ENCODE measurements at regions not wholly inside any gene's neighbourhood (a gene's known extent, or its start where the extent isn't known, plus 50 kb on each side); places are given as distances from the start of the nearest gene placed in this dataset.

GRCh38 chr13:44022196-44022595 lies 142.5 kb downstream of the LACC1 start:
- no peaks in the 10 kb centered on the region for H3F3A ChIP-seq (ENCODE audit: low read depth)
- H3K4me1 ChIP-seq (ENCODE audit: insufficient read depth, low read length, poor library complexity, severe bottlenecking) = peaks cover 10% of the 10 kb centered on the region
- H3K79me2 ChIP-seq (ENCODE audit: insufficient read depth, low read length) = no peaks in the 10 kb centered on the region
- H3K9me3 ChIP-seq (ENCODE audit: insufficient read depth, low read depth, low read length) = no peaks in the 10 kb centered on the region
- H3K36me3 ChIP-seq (ENCODE audit: insufficient read depth, low read length) = no peaks in the 10 kb centered on the region
- no peak overlapping the region for H3K4me2 ChIP-seq (ENCODE audit: low read depth, low read length, poor library complexity, severe bottlenecking)
- H2AFZ ChIP-seq (ENCODE audit: low read length) = no peak overlapping the region
- no peak overlapping the region for H3K4me3 ChIP-seq (ENCODE audit: low read length, poor library complexity, severe bottlenecking)
- H4K20me1 ChIP-seq (ENCODE audit: insufficient read depth, low read length, poor library complexity, severe bottlenecking) = no peaks in the 10 kb centered on the region
- no peak overlapping the region for H3K9ac ChIP-seq (ENCODE audit: low read depth, low read length, poor library complexity, severe bottlenecking)
- no peaks in the 10 kb centered on the region for H3K9me2 ChIP-seq (replicated peaks; ENCODE audit: low read depth, low read length)
- H3K27me3 ChIP-seq (ENCODE audit: insufficient read depth, low read length, poor library complexity, severe bottlenecking) = no peaks in the 10 kb centered on the region
- TF ChIP-seq EZH2phosphoT487 (IDR thresholded peaks at IDR 0.05; ENCODE audit: borderline replicate concordance) (no peak), CTCF (conservative IDR thresholded peaks at IDR 0.05; ENCODE audit: low read length) (no peak)

GRCh38 chr13:44024167-44024845 lies 144.6 kb downstream of the LACC1 start:
- no peak overlapping the region for H3K4me3 ChIP-seq (ENCODE audit: low read length, poor library complexity, severe bottlenecking)
- H4K20me1 ChIP-seq (ENCODE audit: insufficient read depth, low read length, poor library complexity, severe bottlenecking) = no peaks in the 10 kb centered on the region
- H3K4me2 ChIP-seq (ENCODE audit: low read depth, low read length, poor library complexity, severe bottlenecking) = no peak overlapping the region
- no peaks in the 10 kb centered on the region for H3K4me1 ChIP-seq (ENCODE audit: insufficient read depth, low read length, poor library complexity, severe bottlenecking)
- H3K9me2 ChIP-seq (replicated peaks; ENCODE audit: low read depth, low read length) = no peaks in the 10 kb centered on the region
- no peaks in the 10 kb centered on the region for H3K9me3 ChIP-seq (ENCODE audit: insufficient read depth, low read depth, low read length)
- H3K79me2 ChIP-seq (ENCODE audit: insufficient read depth, low read length) = no peaks in the 10 kb centered on the region
- no peaks in the 10 kb centered on the region for H3K27me3 ChIP-seq (ENCODE audit: insufficient read depth, low read length, poor library complexity, severe bottlenecking)
- no peak overlapping the region for H2AFZ ChIP-seq (ENCODE audit: low read length)
- no peak overlapping the region for H3K9ac ChIP-seq (ENCODE audit: low read depth, low read length, poor library complexity, severe bottlenecking)
- H3K36me3 ChIP-seq (ENCODE audit: insufficient read depth, low read length) = no peaks in the 10 kb centered on the region
- H3F3A ChIP-seq (ENCODE audit: low read depth) = no peaks in the 10 kb centered on the region
- TF ChIP-seq EZH2phosphoT487 (IDR thresholded peaks at IDR 0.05; ENCODE audit: borderline replicate concordance) = no peak
- TF ChIP-seq CTCF (conservative IDR thresholded peaks at IDR 0.05; ENCODE audit: low read length) = no peak

GRCh38 chr13:44024846-44025195 lies 145.1 kb downstream of the LACC1 start:
- Histone ChIP-seq H3F3A (ENCODE audit: low read depth) (no peaks in the 10 kb centered on the region), H4K20me1 (ENCODE audit: insufficient read depth, low read length, poor library complexity, severe bottlenecking) (no peaks in the 10 kb centered on the region), H3K4me3 (ENCODE audit: low read length, poor library complexity, severe bottlenecking) (no peak overlapping the region), H3K9ac (ENCODE audit: low read depth, low read length, poor library complexity, severe bottlenecking) (no peak overlapping the region), H2AFZ (ENCODE audit: low read length) (no peak overlapping the region), H3K9me2 (replicated peaks; ENCODE audit: low read depth, low read length) (no peaks in the 10 kb centered on the region), H3K79me2 (ENCODE audit: insufficient read depth, low read length) (no peaks in the 10 kb centered on the region), H3K27me3 (ENCODE audit: insufficient read depth, low read length, poor library complexity, severe bottlenecking) (no peaks in the 10 kb centered on the region), H3K4me2 (ENCODE audit: low read depth, low read length, poor library complexity, severe bottlenecking) (no peak overlapping the region), H3K36me3 (ENCODE audit: insufficient read depth, low read length) (no peaks in the 10 kb centered on the region), H3K4me1 (ENCODE audit: insufficient read depth, low read length, poor library complexity, severe bottlenecking) (no peaks in the 10 kb centered on the region), H3K9me3 (ENCODE audit: insufficient read depth, low read depth, low read length) (no peaks in the 10 kb centered on the region)
- TF ChIP-seq EZH2phosphoT487 (IDR thresholded peaks at IDR 0.05; ENCODE audit: borderline replicate concordance) (no peak), CTCF (conservative IDR thresholded peaks at IDR 0.05; ENCODE audit: low read length) (no peak)
